ENCODE measurements at regions not wholly inside any gene's neighbourhood (a gene's known extent, or its start where the extent isn't known, plus 50 kb on each side); places are given as distances from the start of the nearest gene placed in this dataset.

DNA sequence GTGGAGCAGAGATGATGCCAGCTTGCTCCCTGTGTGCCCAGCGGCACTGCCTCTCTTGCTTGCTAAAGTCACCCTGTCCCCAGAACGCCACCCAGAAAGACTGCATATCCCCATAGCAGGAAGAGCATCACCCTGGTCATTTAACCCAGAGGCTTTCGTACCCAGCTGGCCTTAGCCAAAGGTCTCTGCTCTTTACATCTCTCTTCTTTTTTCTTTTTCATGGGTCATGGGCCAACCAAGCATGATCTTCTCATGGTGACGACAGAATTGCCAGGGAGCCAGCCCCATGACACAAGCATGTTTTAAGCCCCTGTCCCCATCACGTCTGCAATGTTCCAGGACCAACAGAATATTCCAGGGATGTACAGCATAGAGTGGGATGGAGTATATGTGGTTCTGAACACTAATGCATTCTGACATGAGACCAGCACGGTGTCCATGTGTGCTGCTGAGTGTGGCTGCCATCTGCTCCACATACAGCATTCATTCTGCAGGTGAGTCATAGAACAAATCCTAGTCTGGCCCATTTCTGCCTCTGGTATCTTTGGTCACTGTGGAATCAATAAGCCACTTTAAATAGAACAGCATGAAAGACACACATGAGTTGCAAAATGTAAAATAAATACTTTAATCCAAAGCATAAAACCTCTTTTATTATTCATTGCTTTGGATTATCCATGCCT, 203.0 kb downstream of the MED10 start:
- Histone ChIP-seq H2BK12ac (ENCODE audit: low read depth, low read length) (no peak overlapping the region), H2BK120ac (replicated peaks; ENCODE audit: low read depth, low read length) (no peak overlapping the region), H3K4me3 (ENCODE audit: extremely low read depth in 1 of 4, insufficient read depth in 2 of 4, low read depth in 3 of 4, low read length in 4 of 4) (no peak overlapping the region), H3K27ac (ENCODE audit: low read depth, low read length) (no peak overlapping the region), H4K91ac (replicated peaks; ENCODE audit: insufficient read length, low read length) (no peak overlapping the region), H3K9me3 (ENCODE audit: insufficient read depth in 2 of 2, low read depth in 1 of 2, low read length in 1 of 2) (no peaks in the 10 kb centered on the region), H3K56ac (replicated peaks; ENCODE audit: insufficient read length, low read depth, low read length) (no peak overlapping the region), H4K20me1 (replicated peaks in 1 of 2; ENCODE audit: control insufficient read depth in 1 of 2, insufficient read depth in 2 of 2, low read length in 2 of 2) (no peaks in the 10 kb centered on the region), H3K79me2 (ENCODE audit: control insufficient read depth in 1 of 2, insufficient read depth in 2 of 2, low read length in 2 of 2) (no peaks in the 10 kb centered on the region), H3K79me1 (ENCODE audit: low read depth, low read length) (no peaks in the 10 kb centered on the region; the same call in 1 of the 2 replicates), H2BK20ac (ENCODE audit: low read length) (no peak overlapping the region), H3K4ac (replicated peaks; ENCODE audit: insufficient read length, low read depth, low read length) (no peak overlapping the region), H3K27me3 (replicated peaks in 1 of 4; ENCODE audit: control insufficient read depth in 3 of 4, extremely low read depth in 1 of 4, insufficient read depth in 3 of 4, low read length in 3 of 4) (no peaks in the 10 kb centered on the region), H2BK15ac (ENCODE audit: low read length) (no peak overlapping the region), H3K18ac (ENCODE audit: extremely low read depth, low read length) (no peak overlapping the region), H3K23ac (ENCODE audit: insufficient read length) (no peak overlapping the region), H2AK5ac (ENCODE audit: low read depth, low read length) (no peak overlapping the region), H3K14ac (ENCODE audit: insufficient read length) (no peak overlapping the region), H2AFZ (ENCODE audit: low read length) (no peak overlapping the region), H3K23me2 (ENCODE audit: low read depth, low read length) (no peaks in the 10 kb centered on the region), H4K8ac (ENCODE audit: extremely low read depth, insufficient read depth, low read length) (no peak overlapping the region), H3K4me1 (replicated peaks in 1 of 4; ENCODE audit: control insufficient read depth in 3 of 4, insufficient read depth in 4 of 4, low read length in 3 of 4) (no peaks in the 10 kb centered on the region), H2BK5ac (ENCODE audit: low read depth, low read length) (no peak overlapping the region), H3K36me3 (ENCODE audit: control insufficient read depth in 2 of 4, insufficient read depth in 4 of 4, low read length in 3 of 4) (no peaks in the 10 kb centered on the region), H3K4me2 (ENCODE audit: insufficient read depth in 1 of 2, low read depth in 2 of 2, low read length in 2 of 2) (no peak overlapping the region), H3K9ac (replicated peaks in 1 of 4; ENCODE audit: extremely low read depth in 1 of 4, low read depth in 3 of 4, low read length in 3 of 4) (no peak overlapping the region), H4K5ac (ENCODE audit: insufficient read length, low read depth, low read length) (no peak overlapping the region)
- POLR2A ChIA-PET (ENCODE audit: partially characterized antibody), result no interaction called here
- no peak for DNase-seq (ENCODE audit: low read depth in 1 of 2, low spot score in 2 of 2)
- FAIRE-seq, result no peak
- 94% methylated on average over 6 of the region's 6 CpGs; no CpG with 5 or more reads in 1 of the 2 experiments for WGBS, 2 experiments (ENCODE audit: extremely low coverage in 1 of 2, insufficient coverage in 1 of 2, insufficient read length in 1 of 2, insufficient replicate concordance in 2 of 2, low coverage in 1 of 2, low lambda C conversion rate in 2 of 2, missing lambda C conversion rate in 1 of 2)
- no peak for TF ChIP-seq BCL11A (IDR thresholded peaks at IDR 0.05; ENCODE audit: low read depth in 2 of 2, low read length in 2 of 2)
- no peak for TF ChIP-seq TEAD4 (IDR thresholded peaks at IDR 0.05; ENCODE audit: low read depth, low read length)
- no peak for TF ChIP-seq CBX8 (IDR thresholded peaks at IDR 0.05; ENCODE audit: borderline replicate concordance, low read depth, low read length)
- no peak for TF ChIP-seq KDM5A (IDR thresholded peaks at IDR 0.05; ENCODE audit: low read length)
- no peak for TF ChIP-seq SP1 (IDR thresholded peaks at IDR 0.05; ENCODE audit: low read depth, low read length)
- CTCF ChIA-PET (ENCODE audit: partially characterized antibody), result no interaction called here

Data from H1 (cell line).